Left lobe of liver (tissue), 2 donors: ENCODE measurements at regions not wholly inside any gene's neighbourhood (a gene's known extent, or its start where the extent isn't known, plus 50 kb on each side); places are given as distances from the start of the nearest gene placed in this dataset.

Experiments
- ATAC-seq: fragments of 200-7000 bp; cut with Tn5 transposase; one replicate; pipeline ENCODE4 v1.9.1; 2020; ENCODE audit warnings: mild to moderate bottlenecking, moderate library complexity
- DNase-seq: peaks from one replicate; pipeline ENCODE4 v3.0.0-alpha.2; 2020; ENCODE audit warnings: low spot score
- donor health status: DM: no; HTN: no; CAD: no; lungs with moderate emphysema.
- donor health status: DM: no; HTN: yes; CAD: no.

DNA sequence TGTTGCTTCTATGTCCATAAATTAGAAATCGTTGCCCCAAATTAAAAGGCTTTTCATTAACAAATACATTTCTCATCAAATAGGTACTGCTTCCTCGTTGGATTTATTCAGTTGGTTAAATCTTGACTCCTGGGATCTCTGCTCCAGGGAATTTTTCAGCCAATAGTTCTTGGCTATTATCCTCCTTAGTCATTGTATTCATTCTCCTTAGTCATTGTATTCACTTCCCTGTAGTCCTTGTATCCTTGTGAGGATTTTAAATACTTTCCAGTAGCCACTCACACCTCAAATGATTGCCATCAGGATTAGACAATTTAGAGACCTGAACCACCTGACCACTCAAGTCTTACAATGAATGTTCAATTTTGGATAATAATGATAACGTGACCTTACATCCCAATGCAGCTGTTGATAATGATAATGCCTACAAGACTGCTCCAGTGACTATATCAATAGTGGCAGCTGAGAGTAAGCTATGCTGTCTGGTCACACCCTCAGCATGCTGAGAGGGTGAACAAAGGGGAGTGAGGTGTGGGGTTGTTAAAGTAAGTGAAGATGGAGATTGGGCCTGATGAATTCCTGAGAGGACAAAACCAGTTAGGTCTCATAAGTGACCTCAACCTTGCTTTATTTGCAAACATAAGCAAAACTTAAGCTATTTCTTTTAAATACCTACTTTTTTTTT is 193.7 kb upstream of the RTL1 start:
- DNase-seq (no peak), ATAC-seq (no peak)

GRCh38 chr14:101098177-101098576 is 194.7 kb upstream of the RTL1 start:
- no peak for ATAC-seq

GRCh38 chr14:101098641-101099040 is 195.1 kb upstream of the RTL1 start:
- DNase-seq (no peak), ATAC-seq (no peak)

More at GRCh38 chr14:101098177-101098576, 194.7 kb upstream of the RTL1 start:
- DNase-seq = no peak

DNA sequence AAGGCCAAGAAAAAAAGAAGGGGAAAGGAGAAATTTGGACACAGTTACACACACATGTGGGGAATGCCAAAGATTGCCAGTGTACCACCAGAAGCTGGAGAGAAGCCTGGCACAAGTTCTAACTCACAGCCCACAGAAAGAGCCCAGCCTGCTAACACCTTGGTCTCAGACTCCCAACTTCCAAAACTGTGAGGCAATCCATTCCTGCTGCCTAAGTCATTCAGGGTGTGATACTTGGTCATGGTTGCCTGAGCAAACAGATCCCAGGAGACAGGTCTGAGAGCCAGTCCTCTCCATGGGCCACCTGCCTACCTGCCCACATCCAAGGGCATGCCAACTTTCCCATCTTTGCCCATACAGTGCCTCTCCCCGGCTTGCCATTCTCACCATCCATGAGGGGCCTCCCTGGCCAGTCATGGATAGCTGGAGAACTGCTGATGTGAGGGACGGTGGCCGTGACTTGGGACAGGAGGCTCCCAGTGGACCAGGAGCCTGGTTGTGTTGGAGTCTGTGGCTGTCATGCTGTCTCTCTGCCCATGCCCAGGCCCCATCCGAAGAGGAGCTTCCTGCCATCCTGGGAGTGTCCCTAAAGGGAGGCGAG is 198.0 kb upstream of the RTL1 start:
- peak; percentile 38 for DNase-seq
- ATAC-seq = no peak

GRCh38 chr14:101102875-101103274 is 199.4 kb upstream of the RTL1 start:
- ATAC-seq (no peak), DNase-seq (no peak)

DNA sequence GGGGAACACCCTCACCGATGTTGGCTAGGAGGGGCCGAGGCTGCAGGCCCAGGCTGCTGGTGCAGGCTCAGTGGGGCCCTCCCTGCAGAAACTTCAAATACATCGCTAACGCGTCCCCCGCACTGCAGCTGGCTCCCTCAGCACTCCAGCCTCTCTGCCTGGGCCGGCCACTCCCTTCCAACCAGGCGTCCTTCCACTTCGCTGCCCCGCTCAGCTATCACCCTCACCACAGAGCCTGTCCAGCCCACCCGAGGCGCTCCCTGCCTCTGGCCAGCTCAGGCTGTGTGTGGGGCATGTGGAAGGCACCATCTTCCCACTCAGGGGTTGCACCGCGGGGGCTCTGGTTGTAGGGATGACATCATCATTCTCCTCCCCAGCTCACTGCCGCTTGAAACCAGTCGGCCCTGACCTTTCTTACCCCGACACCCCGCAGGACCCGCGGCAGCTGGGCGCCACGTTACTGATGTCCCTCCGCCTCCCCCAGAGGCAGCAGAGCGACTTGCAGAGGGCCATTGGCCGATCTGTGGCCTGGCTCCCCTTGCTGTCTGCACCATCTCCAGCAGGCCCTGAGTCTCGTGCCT is 199.9 kb upstream of the RTL1 start:
- DNase-seq (peak; percentile 35), ATAC-seq (no peak)

- ATAC-seq (no peak), DNase-seq (no peak)
These were observed 201.0 kb upstream of the RTL1 start for GRCh38 chr14:101104485-101104884.

DNA sequence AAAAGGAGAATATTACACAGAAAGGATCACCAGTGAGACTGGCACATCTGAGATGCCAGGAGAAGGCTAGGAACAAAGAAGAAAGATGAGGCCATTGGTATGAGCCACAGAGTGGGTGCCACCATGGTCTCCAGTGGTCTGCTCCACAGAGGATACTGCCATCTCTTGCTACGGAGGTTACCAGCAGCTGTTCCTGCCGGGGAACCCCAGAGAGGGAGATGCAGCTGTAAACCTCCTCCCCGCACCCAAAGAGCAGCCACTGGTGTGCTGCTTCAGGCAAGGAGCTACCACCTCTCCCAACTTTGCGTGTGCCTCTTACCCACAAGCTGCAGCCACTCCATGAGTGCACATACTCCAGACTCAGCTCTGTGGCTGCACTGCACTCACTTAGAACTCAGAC is 201.5 kb upstream of the RTL1 start:
- DNase-seq (no peak), ATAC-seq (no peak)

DNA sequence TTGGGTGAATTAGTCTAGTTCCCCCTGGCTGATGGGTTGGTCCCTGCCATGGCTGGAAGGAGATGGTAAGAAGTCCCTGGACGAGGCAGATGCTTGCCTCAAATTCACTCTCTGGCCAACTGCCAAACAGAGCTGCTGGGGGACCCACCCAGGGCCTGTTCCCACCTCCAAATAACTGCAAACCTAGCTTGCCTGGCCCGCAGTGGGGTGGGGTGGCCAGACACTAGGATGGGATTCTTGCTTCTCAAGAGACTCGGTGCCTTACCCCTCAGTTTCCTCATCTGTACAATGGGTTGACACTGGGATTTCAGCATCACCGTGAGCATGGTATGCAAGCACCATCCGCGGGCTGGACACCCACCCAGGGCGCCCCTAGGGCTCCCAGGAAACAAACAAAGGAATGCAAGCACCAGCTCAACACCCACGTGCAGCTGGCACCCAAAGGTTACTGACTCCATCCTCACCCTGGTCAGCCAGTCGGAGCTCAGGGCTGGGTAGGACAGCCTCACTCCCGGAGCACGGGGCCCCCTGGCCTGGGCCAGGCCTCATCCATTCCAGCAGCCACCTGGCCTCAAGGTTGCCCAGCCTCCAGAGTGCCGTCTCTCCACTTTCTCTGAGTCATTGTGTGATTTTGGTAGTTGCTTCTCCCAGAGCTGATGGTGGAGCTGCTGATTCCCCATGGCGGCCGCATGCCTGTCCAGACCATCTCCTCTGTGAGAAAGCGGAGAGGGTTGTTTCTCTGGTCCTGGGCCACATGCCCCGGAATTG is 205.2 kb upstream of the RTL1 start:
- ATAC-seq (no peak), DNase-seq (peak; percentile 40)

DNA sequence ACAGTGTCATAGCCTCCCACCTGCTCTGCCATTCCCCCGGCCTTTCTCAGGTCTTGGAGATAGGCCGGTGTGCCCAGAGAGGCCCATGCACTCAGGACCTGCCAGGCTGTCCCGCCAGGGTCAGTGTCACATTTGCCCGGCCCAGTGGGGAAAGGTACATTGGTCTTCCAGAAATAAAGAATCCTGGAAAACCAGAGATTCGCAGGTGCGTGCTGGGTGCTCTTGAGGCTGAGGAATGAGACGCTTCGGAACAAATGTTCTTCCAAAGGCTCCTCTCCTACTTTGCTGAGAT is 205.8 kb upstream of the RTL1 start:
- ATAC-seq (no peak), DNase-seq (no peak)

DNA sequence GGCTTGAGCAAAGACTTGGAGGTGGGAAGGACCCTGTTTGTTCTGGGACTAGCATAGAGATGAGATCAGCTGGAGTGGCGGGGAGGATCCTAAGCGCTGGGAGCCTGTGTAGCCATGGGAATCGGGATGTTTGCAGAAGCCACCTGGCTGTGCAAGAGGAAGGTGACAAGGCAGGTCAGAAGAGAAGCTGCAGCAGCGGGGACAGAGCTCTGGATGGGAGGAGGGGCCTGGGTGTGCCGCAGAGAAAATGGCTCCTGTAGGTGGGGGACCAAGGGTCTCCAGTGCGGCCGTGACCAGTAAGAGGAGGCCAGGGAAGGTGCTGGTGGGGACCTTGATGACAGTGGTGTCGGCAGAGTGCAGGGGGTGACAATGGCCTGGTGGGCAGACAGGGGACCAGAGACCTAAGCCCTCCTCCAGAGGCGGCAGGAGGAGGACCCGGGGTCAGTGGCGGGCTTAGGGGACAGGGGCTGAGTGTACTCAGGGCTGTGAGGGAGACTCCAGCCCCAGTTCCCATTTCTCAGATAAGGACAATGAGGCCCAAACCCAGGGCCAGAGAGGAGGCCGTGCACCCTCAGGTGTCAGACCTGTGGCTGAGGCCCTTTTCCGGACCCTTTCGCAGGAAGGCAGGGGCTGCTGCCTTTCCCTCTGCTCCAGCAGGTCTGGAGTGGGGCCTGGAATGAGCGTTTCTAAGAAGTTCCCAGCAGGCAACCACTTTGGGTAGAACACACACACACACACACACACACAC is 206.6 kb upstream of the RTL1 start:
- peak; percentile 38 for DNase-seq
- no peak for ATAC-seq

DNA sequence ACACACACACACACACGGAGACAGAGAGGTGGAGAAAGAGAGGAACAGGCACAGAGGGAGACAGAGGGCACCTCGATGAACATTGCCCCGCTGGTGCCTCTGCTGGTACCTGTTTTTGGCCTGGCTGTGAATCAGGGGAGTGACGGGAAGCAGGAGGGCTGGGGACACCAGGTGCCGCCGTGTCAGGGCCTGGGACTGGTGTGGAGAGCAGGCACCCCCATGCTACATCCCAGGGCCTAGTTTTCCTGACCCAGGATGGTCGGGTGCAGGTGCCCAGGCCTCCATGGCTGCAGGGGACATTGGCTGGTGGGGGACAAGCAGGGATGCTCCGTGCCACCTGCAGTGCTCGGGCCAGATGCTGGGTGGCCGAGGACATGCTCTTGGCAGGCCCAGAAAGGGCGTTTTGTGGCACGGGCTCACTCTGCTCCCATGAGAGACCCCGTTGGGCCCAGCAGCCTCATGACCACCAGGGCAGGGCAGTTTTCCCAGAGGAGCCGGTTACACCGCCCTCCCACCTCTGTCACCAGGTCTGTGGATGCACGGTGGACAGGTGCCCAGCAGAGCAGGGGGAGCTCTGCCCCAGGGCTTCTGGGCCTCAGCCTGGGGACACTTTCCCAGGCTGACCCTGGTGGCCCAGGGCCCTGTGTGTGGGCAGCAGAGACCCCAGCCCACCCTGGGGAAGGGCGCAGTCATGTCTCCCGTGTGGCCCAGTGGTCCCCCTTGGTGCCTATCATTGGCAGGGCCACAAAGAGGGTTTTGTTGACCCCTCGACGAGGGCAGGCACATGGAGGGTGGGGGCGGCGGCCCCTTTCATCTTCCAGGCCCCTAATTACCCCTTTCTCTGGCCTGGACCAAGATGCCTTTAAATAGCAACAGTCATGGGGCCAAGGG is 207.5 kb upstream of the RTL1 start:
- no peak for DNase-seq
- no peak for ATAC-seq

DNA sequence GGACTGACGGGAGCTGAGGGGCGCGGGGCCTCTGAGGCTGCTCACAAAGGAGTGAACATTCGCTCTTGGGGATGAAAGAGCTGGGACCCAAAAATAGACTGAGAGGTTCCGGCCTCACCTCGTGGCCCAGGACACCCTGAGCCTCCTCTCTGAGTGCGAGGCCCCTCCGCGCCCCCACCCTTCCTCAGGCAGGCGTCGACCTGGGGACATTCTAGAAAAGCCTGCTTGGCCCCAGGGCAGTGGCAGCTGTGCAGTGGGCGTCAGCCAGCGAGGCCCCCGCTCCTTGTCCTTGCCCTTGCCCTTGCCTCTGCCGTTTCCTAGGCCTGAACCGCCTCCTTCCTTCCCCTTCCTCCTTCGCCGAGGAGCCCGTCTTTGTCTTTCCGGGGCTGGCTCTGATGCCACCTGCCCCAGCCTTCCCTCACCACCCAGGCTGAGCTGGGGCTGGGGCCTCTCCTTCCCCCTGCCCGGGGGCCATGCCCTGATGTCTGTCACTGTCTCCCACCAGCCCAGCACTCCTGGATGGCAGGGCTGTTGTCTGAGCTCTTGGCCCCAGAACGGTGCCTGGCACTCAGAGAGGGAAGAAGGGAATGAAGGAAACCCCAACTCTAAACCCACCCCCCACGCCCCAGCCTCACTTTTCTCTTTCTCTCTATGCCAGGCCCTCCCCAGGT is 208.2 kb upstream of the RTL1 start:
- DNase-seq (peak; percentile 38), ATAC-seq (no peak)

GRCh38 chr14:101112351-101113107 is 209.0 kb upstream of the RTL1 start:
- ATAC-seq (no peak), DNase-seq (no peak)

GRCh38 chr14:101113108-101113612 is 209.6 kb upstream of the RTL1 start:
- no peak for ATAC-seq
- DNase-seq = no peak

DNA sequence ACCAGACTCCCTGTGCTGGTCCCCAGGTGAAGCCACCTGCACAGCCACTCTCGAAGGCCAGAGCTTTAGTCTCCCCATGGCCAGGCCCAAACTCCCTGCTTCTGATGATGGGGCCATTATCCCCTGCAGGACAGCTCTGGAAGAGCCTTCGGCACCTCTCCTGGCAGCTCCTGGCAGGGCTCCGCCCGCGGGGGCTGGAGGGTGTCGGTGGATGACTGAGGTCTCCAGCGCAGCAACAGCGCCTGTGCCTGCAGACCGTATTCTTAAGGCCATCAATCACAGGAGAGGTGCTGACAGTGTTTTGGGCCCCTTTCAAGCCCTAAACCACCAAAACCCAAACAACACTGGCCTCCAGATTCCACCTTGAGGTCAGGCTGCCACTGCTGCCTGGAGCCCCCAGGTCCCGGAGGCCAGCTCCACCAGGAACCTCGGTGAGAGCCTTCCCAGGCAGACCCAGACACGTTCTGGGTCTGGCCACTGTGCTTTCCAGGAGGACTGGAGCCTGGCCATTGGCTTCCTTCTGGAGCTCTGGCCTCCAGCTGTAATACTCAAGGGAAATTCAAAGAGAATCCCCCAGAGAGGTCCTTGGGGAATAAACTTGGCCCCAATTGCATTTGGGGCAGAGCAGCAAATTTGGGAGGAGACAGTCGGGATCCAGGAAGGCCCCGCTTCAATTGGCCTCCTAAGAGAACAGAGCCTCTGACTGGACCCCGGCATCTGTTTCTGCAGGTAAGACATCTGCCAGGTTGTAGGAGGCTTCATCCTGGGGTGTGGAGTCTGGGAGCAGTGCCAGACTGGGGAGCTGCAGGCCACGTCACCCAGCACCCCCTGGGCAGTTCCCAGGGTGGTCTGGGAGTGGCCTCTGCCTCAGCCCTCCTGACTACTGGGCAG is 210.6 kb upstream of the RTL1 start:
- no peak for ATAC-seq
- DNase-seq = no peak

DNA sequence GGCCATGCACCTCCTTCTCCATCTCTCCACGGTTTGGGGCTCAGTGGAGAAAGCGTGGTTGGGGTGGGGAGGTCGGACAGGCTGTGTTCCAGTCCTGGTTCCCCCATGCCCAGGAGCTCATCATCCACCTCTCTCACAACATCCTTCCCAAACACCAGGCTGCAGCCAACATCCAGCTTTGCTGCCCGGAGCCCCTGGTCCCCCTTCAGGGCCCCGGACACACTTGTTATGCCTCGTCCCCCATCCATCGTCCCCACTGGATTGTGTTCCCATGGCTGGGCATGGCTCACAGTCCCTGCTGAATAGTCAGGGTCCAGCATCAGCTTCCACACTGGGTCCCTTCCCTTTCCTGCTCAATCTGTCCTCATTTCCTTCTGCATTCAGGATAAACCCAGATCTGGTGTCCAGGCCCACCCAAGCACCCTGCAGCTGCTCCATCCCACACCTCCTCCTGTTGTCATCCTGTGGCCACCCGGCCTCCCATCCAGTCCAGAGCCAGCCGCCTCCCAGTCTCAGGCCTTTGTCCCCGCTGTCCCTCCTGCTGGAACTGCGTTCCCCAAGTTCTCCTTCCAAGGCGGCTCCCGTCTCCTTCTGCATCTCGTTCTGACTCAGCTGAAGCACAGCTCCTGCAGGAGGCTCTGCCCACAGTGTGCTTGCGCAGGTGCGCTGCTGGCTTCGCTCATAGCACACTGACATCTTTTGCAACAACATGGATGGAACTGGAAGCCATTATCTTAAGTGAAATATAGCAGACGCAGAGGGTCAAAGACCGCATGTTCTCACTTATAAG is 211.4 kb upstream of the RTL1 start:
- peak; percentile 21 for DNase-seq
- no peak for ATAC-seq
